Fibroblast of skin of back (primary cell): ENCODE measurements at regions not wholly inside any gene's neighbourhood (a gene's known extent, or its start where the extent isn't known, plus 50 kb on each side); places are given as distances from the start of the nearest gene placed in this dataset.
A peak's percentile ranks its signal among the peaks of the same experiment; 100 is the strongest.

Experiments
- DNase-seq: peaks from one replicate; pipeline ENCODE4 v3.0.0-alpha.2; 2013

DNA sequence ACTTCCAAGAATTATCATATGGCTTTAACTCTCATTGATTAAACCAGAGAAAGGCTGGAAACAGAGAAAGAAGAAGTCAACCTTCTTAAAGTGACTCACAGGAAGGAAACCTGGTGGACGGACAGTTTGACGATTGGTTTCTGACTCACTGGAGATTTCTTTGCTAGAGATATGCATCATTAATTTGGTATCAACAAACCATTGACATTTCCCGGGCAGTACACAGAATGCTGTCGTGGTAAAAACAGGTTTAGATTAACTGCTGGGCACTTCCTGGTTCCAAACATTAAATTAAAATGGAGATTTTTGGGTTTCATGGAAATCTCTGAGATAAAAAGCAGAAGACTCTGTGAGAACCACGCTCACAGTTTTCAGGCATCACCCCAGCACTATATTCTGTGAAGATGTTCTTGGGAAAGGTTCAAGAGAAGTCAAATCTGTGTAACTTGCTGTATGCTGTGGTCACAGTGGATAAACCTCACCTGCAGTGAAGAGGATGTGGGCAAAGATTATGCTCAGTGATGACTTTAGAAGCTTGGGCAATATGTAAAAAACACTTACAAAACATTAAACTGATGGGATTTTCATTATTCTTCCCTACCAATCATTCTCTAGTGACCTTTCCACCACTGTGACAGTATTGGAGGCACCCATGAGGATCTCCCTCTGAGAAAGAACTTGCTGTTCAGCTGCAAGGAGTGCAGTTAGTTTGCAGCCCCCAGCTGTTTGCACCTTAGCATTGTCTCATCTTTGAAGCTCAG is 61.1 kb upstream of the CD44 start:
- DNase-seq: peak; percentile 77

DNA sequence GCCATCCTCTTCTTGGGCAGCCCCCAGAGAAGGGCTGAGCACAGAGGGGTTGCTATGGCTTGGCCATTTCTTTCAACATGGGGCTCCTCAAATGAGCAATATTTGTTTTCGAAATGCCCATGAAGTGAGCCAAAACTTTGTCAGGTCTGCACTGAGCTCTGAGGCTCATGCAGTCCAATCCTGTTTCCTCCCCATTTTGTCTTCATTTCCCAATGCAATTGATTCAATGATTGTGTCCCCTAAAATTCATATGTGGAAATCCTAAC is 60.6 kb upstream of the CD44 start:
- no peak for DNase-seq

DNA sequence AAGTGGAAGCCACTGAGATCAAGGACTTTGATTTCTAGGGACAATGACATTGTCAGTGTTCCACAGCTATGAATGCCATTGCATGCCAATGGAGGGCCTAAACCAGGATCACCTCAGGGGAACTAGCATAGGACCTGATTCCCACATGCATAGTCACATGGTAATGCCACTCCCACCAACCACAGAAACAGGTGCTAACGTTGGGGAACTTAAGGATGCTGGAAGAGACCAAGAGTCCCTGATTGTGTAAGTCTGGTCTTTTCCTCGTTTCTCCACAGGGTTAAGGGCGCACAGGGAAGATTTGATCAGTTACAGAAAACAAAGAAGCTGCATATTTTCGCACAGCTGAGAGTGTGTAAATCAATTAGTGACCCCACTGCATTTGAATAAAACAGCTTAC is 59.4 kb upstream of the CD44 start:
- DNase-seq: no peak

DNA sequence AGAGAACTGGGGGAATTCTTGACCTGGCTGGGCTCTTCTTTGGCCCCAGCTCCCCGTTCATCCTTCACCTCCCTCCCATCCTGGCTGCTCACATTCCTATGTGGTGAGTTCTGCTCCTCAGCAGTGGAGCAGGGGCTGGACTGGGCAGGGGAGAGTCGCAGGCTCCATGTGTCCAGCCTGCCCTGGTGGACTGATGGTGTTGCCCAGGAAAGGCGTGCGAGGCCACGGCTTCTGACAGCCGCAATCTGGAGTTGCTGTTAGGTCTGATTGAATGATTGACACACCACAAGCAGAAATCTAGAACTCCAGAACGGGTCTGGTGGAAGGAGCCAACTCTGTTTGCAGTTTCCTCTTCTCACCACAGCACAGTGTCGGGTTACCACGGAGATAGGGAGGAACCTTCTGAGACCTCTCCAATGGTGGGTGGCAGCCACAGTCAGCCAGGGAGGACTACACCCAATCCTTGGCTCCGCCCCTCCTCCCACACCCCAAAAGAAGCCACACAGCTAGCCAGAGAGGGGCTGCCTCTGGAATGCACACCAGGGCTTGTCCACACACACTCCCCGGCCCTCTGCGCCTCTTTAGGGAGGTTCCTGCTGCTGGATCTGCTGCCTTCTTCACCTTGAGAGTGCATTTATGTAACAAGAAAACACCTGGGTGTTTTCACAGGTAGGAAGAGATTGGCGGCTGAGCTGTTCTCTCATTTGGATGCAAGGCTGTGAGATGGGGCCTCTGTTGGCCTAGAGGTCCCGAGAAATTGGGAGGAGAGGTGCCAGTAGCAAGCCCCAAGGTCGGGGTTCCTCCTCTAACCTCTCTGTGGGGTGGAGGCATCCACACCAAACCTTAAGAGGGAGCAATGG is 56.4 kb upstream of the CD44 start:
- peak; percentile 95 for DNase-seq

DNA sequence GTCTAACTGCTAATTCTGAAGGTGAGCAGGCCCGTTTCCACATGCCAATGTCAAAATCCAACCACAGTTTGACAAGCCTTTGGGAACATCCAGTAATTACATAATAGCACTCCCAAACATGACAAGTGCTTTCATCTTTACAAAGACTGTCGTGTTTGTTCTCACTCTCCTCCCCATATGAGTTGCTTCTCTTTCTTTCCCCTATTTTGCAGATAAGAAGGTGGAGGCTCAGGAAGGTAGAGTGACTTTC is 55.9 kb upstream of the CD44 start:
- no peak for DNase-seq

DNA sequence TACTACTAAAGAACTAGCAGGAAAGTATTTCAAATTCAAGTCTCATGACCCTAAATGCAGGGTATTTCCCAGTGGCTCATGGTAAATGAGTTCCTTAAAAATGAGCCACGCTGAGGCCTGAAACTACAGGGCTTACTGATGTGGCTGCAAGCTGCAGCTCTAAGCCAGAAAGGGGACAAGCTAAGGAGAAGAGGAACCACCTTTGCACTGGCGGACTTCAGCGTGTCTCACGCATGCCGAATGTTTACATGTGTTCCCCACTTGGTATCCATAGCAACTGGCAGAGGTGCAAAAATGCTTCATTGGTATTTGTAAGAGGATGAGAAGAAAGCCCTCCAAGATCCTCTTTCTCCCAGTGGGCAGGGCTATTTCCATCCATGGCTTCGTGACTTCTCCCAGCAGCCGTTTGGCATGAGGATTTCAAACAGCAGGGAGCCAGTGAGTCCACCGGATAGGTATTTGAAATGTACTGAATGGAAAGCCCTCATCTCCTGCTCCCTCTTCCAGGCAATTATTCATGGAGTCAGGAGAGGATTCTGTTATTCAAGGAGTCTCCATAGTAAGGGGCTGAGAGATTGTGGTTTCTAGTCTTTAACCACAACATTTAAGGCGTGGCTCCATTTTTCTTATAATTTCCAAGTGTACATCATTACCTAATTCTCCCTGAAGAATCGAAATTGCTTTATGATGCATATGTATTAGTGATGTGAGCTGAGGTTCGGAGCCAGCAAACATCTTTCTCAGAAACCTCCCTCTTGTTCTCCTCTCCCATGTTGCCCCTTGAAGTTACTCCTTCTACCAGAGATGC is 55.3 kb upstream of the CD44 start:
- DNase-seq: peak; percentile 100

DNA sequence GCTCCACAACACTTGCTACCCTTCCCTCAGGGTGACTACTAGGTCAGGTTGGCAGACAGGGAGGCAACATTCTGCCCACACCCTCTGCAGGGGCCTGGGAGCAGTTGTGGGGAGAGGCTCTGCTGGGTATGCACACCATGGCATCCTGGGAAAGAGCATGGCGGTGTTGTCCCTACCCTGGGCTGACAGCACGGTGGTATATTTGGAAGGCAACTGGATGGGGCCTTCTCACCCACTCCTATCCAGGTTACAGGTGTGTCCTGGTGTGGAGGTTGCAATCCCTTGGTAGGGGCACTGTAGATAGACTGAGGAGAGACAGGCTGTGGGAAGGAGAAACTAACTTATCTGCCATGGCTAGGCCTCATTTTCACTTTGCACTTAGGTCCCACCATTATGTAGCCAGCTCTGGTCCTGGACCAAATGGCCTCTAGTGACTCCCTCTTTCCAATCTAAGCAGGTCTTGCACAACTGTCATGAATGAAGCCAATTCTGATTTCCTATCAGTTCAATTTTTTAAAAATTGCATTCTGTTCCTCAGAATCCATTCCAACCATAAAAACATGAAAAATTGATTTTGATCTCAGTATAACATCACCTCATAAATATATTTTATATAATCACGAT is 54.0 kb upstream of the CD44 start:
- no peak for DNase-seq

DNA sequence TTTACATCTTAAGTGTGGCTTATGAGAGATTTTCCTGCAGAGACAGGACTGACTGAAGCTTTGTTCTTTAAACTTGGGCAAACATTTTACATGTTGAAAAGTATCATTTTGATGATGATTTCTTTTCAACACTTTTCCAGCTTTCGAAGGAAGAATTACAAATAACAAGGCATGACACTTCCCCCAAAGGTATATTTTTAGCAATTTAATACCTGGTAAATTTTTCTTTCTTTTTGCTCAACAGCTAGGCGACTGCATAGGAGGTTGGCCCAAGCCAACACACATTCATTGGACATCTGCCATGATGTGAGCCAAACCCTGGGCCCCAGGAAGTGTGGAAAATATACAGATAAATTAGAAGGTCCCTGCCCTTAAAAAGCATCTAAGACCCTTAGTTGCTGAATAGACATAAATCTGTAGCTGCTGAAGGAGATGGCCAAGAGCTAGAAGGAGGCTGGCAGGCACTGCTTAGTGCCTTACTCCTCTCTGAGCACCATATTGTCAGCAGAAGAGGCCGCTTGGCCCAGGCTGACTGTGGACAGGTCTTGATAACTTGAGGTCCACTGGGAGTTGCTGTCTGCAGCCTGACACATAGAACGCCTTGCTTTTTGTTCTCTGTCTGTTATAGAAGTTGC is 53.3 kb upstream of the CD44 start:
- no peak for DNase-seq

DNA sequence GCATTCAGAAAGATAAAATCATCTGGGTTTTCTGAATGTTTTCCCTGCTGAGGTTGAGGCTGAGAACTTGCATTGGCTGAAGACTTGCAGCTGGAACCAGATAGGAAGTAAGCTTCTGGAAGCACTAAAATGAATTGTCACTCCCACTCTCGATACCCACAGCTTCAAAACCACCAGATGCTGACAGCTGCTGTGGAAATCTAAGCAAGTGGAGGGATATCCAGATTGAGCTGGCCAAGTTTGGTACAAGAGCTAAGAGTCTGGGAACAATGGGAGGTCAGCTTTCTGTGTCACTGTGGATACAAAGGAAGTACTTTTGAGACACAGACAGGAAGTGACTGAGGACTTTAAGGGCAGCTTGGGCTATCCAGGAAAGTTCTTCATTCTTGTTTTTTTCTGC is 51.3 kb upstream of the CD44 start:
- DNase-seq: no peak

DNA sequence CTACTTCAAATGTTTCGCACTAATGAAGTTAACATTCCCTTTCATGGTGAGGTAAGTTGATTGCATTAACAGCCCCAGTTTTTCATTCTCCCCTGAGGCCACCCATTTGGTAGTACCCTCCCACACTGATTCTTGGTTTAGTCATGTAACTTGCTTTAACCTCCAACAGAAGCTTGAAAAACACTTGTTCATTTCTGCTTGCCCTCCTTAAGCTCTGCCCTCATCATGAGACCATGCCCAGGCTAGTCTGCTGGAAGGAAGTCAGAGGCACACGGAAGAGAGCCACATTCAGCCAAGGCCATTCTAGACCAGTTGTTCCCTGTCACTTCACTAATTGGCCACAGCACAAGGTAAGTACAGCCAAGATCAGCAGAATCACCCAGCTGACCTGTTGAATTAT is 50.7 kb upstream of the CD44 start:
- no peak for DNase-seq

DNA sequence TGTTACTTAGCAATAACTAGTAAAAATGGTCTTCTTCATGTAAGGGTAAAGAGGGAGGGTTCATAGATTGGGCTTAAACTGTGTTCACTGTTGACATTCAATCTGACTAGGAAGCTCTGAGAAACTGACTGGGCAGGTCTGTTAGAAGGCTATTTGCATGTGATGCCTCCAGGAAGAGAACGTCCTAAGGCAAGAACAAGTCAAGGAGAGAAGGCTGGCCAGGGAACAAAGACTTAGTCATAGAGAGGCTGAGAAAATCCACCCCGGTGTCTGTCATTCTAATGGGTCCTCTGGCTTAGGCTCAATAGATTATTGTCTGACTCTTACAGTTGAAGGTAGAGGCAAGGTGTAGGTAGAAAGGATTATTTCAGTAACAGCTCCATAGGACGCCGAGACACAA is 50.3 kb upstream of the CD44 start:
- no peak for DNase-seq
